NCI-H1092 (cell line): ENCODE measurements at regions not wholly inside any gene's neighbourhood (a gene's known extent, or its start where the extent isn't known, plus 50 kb on each side); places are given as distances from the start of the nearest gene placed in this dataset.
"Not testable (repeated sequence)": the region's sequence is repeated elsewhere in the genome, so short reads cannot be mapped to it uniquely, and the experiment has no call there.

Source experiments
- DNase-seq: peaks from one replicate; lab custom pipeline; 2025; lab: John Stamatoyannopoulos, UW

GRCh38 chr2:12452185-12452584 lies 264.6 kb upstream of the TRIB2 start:
- no peak for DNase-seq

DNA sequence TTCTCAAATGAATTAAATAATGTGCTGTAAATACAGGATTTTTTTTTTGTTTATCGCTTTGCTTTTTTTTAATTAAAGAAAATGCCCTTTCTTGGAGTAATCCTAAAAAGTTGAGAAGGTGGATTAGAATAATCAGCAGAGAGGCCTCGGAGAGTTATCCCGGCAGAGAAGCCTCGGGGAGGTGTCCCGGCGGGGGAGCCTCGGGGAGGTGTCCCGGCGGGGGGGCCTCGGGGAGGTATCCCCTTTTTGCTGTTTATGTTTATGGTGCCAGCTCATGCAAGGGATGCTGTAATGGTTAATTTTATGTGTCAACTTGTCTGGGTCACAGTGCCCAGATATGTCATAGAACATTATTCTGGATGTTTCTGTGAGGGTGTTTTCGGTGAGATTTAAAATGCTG lies 263.0 kb upstream of the TRIB2 start:
- no peak for DNase-seq

GRCh38 chr2:12455661-12456060 lies 261.1 kb upstream of the TRIB2 start:
- DNase-seq = no peak

DNA sequence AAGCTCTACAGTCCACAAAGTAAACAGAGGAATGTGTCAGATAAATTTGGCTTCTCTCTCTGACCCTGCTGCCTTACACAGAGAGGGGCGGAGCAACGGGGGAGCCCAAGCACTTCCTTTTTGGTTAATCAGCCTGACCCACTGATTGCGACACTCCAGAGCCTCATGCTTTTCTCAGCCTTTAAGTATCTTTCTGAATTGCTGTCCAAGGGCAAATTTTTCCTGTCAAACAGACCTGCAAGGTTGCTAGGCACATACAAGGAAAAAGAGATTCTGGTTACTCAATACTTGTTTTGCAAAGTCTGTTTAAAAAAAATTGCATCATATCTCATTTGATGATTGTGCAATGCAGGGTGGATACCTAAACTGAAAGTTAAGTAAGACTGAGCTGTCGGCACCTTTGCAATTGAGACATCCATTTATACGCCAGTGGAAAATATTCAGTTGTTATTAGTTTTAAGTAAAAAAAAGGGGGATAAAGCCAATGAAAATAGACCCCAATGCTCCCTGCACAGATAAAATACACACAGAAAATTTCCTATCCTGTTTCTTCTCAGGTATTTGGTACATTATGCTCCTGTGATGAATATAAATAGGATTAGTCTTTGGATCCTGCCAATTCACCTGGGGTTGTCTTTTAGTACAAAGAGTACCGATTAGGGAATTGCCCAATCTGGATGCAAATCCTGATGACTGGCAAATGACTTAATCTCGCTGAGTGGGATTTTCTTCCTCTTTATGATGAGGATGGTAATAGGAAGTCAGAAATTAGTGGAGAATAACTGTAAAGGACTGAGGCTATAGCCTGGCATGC lies 260.2 kb upstream of the TRIB2 start:
- DNase-seq = no peak

DNA sequence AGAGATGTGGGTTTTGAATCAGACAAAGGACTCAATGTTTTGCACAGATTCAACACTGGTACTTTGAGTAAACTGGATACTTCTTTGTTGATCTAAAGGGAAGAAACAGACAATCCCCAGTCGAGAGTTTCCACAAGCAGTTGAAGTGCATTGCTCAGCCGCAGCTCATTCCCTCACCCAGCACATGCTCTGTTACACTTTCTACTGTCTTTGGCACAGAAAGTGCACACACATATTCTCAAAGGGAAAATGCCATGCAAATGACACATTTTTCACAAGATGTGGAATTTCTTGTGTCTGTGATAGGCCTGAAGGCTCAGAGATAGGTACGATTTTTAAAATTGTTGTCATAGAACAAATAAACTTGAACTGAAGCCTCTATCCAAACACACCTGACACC lies 258.9 kb upstream of the TRIB2 start:
- DNase-seq = no peak

DNA sequence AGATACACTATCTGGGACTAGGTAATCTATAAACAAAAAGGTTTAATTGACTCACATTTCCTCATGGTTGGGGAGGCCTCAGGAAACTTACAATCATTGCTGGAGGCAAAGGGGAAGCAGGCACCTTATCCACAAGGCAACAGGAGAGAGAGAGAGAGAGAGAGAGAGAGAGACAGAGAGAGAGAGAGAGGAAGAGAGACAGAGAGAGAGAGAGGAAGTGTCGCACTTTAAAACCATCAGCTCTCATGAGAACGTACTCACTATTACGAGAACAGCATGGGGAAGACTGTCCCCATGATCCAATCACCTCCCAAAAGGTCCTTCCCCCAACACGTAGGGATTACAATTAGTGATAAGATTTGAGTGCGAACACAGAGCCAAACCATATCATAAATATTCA lies 253.5 kb upstream of the TRIB2 start:
- no peak for DNase-seq

GRCh38 chr2:12465631-12466135 lies 251.1 kb upstream of the TRIB2 start:
- no peak for DNase-seq

- no peak for DNase-seq
These were observed 249.4 kb upstream of the TRIB2 start for GRCh38 chr2:12467303-12467702.

GRCh38 chr2:12469141-12469561 lies 247.6 kb upstream of the TRIB2 start:
- no peak for DNase-seq

GRCh38 chr2:12472265-12472664 lies 244.5 kb upstream of the TRIB2 start:
- DNase-seq = not testable (repeated sequence)

DNA sequence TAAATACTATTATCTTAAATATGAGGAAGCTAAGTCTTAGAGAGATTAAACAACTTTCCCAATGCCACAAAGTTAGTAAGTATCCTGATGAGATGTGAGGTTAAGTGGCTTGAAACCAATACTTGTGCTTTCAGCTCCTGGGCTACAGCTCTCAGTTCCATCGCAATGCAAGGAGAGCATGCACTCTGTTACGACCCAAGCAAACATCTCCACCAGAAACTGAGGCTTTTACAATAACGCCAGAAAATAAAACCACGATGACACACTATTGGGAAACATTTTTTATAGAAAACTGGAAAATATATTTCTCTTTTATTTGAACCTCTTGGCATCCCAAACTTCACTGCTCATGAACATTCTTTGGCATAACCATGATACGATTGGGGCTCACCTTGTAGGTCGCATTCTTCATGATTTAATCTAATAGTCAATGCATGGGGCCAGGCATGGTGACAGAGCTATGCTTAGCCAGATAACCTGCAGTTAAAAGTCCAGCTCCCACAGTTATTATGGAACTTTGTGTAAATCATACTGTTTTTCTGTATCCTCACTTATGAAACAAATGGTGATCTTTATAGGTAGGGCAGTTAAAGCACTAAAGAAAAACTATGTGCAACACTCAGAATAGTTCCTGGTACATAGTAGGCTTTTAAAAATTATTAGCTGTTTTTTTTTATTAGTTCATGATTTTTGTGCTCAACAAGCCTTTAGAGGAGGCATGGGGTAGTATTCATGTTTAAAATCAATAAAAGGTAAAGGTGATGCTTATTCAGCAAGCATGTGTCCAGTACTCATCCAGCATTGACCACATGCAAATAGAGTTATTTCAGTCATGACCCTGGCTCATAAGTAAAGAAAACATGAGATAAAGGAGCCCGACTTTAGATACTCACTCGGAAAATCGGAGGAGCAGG lies 238.3 kb upstream of the TRIB2 start:
- no peak for DNase-seq

DNA sequence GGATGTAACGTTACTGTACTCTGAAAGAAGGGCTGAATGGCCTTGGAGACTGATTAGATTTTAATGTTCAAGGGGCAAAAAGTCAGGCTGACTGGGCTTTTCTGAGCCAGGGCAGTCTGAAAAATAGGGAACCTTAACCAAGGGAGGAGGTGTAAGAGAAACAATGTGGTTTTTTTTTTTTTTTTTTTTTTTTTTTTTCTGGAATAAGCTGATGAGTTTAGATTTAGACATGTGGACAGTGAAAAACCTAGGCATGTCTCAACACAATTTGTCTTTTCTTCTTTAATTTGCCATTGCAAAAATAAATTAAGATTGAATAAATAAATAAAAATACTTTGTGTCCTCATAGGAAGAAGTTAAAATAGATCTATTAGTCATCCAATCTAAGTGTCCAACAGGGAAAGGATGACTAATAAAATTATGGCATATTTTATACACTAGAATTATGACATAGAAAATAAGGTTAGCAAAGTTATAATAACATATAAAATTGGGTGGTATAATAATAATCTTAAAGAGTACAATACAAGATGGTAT lies 237.6 kb upstream of the TRIB2 start:
- no peak for DNase-seq

DNA sequence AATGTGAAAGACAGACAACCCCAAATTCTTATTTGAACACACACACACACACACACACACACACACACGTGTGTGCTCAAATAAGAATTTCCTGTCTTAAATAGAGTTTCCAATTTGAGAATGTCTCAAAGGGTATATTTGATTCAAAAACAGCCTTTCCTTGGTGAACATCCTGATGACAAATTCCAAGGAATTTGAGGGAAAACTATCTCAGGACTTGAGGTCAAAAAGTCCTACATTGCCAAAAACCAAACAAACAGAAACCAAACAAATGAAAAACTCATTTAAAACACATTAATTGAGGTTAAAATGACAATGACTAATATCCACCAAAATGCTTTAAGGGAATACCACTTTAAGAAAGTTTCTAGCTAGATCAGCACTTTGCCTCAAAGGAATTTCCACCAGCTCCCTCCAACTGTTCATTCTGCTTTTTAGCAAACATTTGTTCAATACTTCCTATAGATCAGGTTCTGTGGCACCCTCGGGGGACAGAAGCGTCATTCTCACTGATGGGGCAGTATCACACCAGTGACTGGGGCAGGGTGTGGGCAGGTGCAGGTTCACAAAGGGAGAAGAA lies 232.1 kb upstream of the TRIB2 start:
- no peak for DNase-seq

GRCh38 chr2:12486205-12487118 lies 230.3 kb upstream of the TRIB2 start:
- no peak for DNase-seq

DNA sequence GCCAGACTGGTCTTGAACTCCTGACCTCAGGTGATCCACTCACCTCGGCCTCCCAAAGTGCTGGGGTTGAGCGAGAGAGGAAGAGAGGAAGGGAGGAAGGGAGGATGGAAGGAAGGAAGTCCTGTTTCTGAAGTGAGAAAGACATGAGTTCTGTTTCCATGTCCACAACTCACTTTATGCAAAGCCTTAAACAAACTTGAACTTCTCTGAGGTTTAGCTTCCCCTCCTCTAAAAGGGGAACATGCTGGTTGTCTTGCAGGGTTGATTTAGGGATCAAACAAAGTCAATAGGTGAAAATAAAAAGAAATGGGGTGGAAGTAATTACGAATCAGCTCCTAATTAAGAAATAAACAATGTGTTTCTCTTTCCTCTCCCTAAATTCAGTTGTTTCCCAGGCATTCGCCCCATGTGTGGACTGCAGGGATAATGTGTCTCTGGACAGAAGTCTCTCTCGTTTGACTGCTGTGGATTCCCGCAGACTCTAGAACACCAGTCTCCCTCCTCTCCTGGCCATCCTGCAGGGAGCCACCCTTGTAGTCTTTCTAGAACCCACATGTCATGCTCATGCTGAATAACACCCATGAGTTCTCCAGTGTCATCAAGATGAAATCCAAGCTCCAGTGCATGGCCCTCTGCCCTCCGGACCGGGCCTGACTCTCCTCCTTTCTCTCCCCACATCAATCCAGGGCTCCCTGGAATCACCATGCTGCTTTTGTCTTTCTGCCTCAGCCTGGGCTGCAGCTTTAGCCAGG lies 229.3 kb upstream of the TRIB2 start:
- no peak for DNase-seq

GRCh38 chr2:12488352-12489318 lies 228.1 kb upstream of the TRIB2 start:
- DNase-seq = no peak

DNA sequence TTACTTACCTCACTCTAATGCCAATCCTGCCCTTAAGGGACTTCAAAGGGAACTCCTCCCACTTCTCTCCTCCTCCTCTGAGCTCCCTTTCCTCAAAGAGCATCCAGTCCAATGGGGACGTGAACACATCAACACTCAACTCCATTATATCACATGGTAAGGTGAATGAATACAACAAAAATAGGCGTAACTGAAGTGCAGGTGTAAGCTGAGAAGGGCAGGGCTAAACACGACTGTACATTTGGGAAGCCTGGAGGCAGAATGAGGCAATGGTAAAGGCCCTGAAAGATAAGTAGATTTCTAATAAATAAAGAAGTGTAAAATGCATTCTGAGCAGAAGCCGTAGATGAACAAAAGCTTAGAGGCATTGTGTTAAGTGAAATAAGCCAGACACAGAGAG lies 226.1 kb upstream of the TRIB2 start:
- DNase-seq = no peak

DNA sequence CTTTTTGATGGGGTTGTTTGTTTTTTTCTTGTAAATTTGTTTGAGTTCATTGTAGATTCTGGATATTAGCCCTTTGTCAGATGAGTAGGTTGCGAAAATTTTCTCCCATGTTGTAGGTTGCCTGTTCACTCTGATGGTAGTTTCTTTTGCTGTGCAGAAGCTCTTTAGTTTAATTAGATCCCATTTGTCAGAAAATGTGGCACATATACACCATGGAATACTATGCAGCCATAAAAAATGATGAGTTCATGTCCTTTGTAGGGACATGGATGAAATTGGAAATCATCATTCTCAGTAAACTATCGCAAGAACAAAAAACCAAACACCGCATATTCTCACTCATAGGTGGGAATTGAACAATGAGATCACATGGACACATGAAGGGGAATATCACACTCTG lies 224.4 kb upstream of the TRIB2 start:
- not testable (repeated sequence) for DNase-seq

GRCh38 chr2:12493031-12493513 lies 223.7 kb upstream of the TRIB2 start:
- no peak for DNase-seq
